ENCODE measurements at regions not wholly inside any gene's neighbourhood (a gene's known extent, or its start where the extent isn't known, plus 50 kb on each side); places are given as distances from the start of the nearest gene placed in this dataset.

- TF ChIP-seq POLR2A (IDR thresholded peaks at IDR 0.05) (no peak), CTCF (IDR thresholded peaks at IDR 0.05) (no peak), EP300 (IDR thresholded peaks at IDR 0.05) (no peak)
These were observed 284.9 kb downstream of the UACA start for GRCh38 chr15:70478251-70478990.
